Endothelial cell of hepatic sinusoid (primary cell): ENCODE measurements at regions not wholly inside any gene's neighbourhood (a gene's known extent, or its start where the extent isn't known, plus 50 kb on each side); places are given as distances from the start of the nearest gene placed in this dataset.

ENCODE experiments used
- in situ Hi-C: cut with HindIII; loops from 2 replicates; pipeline ENCODE4 v1.10.0; 2017; ENCODE audit warnings: low sequenced_read_pairs

DNA sequence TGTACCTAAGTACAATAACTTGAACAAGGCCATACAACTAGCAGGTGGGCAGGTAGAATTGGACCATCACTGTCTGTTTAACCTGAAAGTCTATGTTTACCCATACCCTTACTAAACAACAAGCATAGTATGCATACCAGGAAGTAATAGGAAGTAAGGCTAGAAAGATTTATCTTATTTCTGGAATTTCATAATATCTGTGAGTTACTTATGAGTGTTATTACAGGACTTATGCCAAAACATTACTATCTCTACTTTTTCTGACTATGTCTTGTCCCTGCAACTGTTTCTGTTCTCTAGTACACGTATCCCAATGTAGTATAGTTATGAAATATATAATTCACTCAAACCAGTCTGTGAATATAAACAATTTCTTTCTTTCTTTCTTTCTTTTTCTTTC is 1400.8 kb upstream of the TENM4 start:
- in situ Hi-C loops = no loop called here

DNA sequence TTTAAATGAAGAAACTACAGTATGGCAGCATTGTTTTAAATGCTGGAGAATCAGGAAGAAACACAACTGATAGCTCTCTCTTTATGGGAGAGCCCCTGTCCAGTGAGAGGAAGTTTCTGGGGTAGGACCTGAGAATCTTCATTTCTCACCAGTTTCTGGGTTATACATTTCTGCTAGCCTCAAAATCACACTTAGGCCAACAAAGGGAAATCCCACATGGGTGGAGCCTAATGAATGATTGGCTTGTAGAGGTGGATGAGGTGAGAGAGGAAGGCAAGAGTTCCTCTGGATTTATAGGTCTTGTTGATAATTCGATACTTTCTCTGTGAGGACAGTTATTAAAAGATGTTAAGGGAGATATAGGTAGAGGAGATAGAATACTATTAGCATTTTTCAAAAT is 1397.3 kb upstream of the TENM4 start:
- in situ Hi-C loops = no loop called here

DNA sequence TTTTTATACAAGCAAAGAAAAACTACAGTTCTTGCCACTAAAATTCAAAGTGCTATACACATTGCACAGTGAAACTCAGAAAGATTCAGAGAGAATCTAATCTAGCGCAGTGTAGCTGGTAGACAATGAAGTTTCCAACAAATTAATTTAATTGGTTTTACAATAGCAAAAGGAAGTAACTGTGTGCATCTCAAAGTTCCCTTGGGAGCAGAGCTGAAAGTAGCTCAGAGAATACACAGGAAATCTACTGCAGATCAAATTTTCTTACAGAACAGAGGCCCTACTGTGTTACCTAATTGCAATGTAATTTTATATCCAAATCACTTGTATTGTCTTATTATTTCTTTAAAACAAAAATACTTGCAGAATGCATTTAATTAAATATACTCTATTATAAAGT is 1396.2 kb upstream of the TENM4 start:
- in situ Hi-C loops = no loop called here

DNA sequence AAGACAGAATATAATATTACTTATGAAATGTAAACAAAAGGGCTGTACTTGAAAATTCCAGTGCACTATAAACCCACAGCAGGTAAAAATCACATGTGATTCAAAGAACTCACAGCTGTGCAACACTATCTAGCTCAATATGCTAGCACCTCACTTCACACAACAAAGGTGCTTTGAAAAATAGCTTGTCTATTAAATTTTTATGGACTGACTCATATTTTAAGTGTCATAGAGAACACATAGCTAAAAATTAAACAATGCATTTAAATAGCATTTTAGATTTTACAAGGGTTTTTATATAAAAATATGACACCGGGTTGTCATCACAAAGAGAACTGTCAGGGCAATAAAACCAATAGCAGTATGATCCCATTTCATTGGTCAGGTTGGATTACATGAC is 1390.5 kb upstream of the TENM4 start:
- in situ Hi-C loops = no loop called here

DNA sequence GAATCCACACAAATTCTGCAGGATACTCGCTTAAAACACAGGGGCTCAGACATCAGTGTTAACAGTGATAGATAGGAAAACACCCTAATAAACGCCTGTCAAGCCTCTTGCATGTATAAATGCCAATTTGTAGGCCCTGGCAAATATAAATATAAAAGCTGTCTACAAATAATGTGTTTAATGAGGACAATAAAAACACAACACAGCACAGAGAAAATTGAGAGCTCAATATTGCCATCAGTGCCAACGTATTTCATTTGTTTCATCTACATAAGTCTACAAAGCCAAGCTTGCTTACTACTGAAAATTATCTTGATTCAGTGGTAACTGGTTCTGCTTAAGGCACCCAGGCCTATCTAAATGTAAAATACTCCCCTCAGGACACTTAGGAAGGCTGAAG is 1387.0 kb upstream of the TENM4 start:
- in situ Hi-C loops = no loop called here

DNA sequence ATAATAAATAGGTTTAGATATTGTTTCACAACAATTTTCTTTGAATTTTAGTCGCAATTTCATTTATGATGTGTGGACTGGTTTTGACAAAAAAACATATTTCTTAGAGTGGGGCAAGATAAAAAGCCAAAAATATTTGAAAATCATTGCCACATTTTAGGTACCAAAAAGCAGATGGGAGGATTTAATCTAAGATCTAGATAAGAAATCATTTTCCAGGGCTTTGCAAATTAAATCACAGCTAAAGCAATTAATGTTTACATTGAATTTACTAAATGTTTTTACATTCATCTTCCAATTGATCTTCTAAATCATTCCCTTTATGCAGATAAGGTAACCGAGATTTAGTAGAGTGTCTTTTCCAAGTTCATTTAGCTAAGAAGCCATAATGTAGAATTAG is 1386.0 kb upstream of the TENM4 start:
- in situ Hi-C loops = no loop called here

DNA sequence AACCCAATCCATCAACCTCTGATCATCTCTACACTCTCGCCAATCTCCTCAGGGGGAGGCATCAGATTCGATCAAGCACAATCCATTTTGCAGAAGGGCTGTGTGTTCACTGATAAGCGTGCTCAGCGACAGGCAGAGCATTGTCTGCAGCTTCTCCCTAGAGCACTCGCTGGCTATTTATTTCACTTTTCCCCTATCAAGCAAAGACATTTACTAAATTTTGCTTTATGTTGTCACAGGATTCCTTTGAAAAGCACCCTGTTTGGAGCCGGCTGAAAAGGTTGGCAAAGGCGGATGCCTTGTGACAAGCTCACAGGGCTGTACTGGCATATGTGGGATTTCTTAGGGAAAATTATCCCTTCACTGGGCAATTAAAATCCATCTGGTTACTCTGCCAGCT is 1381.5 kb upstream of the TENM4 start:
- in situ Hi-C loops = no loop called here

DNA sequence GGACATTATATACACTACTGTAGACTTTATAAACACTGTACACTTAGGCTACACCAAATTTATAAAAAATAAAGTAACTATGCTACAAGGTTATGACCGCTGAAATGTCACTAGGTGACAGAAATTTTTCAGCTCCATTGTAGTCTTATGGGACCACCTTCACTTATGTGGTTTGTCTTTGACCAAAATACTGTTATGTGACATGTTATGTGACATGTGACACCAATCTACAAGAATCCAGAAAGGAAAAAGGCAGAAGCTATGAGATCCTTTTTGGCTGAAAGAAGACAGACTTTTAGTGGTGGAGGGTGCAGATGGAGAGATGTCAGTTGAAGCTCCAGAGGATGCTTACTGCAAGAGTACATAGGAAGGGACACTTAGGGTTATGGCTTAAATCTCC is 1378.4 kb upstream of the TENM4 start:
- in situ Hi-C loops = no loop called here

DNA sequence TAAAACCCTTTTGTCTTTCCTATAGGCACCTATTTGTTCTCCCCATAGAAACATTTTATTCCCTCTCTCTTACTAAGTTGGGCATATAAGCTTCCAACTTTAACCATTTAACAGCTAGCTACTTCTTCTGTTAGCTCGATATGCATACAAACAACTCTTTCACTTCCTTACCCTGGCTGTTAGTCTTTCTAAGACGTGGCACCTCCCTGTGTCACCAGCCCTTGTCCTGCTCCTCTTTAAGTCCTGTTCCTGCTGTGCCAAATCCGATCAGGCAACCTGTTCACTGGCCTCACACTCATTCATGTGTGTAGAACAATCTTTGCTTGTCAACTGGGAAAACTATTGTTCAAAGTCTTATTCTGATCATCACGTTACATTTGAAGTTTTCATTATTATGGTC is 1376.1 kb upstream of the TENM4 start:
- in situ Hi-C loops = no loop called here

DNA sequence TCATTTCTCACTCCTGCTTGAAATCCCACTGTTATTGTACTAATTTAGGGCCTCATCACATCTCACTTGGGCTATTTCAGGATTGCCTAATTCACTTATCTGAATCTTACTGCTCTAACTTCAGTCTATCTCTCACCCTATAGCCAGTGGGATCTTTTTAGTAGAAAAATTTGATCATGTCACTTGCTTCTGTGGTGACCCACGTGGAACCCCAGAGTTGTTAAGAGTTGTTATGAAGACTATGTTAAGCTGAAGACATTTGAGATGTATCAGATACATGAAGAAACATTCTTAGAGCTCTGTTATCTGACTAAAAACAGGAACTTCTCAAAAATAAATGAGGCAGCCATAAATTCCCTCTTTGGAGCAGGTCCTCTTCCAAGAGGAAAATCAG is 1375.6 kb upstream of the TENM4 start:
- in situ Hi-C loops = no loop called here

DNA sequence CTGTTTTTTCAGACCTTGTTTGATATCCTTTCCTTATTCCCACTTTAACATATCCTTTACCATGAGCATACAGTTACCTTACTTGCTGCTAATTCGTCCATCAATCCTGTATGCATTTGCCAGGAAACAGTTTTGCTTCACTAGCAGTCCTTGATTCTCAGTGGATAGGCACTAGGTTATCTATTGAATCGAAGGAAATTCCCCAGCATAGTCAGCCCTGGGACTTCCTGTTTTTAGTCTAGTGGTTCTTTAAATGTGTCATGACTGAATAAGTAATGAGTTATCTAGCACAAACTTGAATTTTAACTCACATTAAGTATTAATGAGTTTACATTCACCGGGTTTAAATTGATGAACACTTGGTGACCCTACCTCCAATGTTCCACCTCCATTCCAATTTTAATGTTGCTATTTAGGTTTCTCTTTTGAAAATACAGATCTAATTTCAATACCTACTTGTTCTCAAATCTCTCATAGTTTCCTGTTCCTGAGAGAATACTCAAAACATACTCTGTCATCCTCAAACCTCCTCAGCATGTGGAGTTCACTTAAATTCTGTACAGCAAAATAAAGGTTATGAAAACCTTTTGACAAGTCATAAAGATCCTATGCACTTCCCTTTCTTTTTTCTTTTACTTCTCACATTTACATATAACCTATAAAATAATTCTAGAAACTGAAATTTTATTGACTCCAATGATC is 1375.1 kb upstream of the TENM4 start:
- in situ Hi-C loops = no loop called here

DNA sequence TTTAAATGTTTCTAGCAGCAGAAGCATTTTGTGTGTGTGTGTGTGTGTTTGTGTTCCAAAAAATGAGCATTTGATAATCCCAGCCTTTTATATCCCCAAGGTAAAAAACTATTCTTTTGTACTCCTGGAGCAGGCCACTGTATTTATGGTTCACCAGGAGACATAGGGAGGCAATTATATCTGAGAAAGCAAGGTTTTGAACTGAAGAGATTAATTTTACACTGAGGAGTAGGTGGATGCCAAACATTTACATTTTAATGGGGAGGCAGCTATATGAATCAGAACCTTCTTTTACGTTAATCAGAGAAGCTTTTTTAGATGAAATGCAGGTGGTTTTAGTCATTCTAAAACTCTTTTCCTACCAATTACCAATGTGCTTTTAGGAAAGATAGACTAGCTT is 1374.0 kb upstream of the TENM4 start:
- in situ Hi-C loops = no loop called here

DNA sequence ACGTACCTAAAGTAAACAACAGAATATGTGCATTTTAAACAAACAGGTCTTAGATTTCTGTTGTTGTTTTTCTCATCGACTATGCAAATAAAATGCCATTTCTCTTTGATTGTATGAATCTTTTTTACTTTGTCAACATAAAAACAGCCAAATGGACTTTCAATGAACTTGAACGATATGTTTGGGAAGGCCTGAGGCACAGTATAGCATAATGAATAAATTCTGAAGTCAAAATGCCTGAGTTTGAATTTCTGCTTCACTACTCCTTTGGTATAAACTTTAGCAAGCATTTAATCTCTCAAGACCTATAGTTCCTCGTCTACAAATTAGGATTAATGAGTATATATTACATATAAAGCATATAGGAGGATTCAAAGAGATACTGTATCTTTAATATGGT is 1369.9 kb upstream of the TENM4 start:
- in situ Hi-C loops = no loop called here

DNA sequence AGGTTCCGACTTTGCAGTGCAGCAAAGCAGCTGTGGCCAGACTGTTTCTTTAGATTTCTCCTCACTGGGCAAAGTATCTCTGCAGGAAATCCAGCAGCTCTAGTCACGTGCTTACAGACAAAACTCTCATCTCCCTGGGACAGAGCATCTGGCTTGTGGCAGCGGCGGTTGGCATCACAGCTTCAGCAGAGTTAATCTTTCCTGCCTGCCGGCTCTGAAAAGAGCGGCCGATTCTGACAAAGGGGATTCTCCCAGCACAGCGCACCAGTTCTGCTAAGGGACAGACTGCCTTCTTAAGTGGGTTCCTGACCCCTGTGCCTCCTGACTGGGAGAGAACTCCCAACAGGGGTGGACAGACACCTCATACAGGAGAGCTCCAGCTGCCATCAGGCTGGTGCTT is 1357.3 kb upstream of the TENM4 start:
- in situ Hi-C loops = no loop called here

DNA sequence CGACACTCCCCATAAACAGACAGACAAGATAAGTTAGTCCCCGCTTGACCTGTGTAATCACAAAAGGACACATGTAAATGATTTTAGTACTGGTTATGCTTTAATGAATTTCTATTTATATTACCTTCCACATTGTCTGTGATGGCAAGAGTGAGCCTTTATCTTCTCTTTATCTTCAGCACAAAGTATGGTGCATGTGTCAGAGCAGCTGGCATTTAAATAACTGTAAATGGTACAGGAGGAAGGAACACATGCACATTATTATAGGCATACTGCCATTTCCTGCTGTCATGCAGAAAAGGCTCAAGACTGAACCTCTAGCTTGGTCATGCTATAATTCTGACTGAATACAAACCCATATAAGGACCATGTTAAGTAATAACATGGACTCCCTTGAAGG is 1342.7 kb upstream of the TENM4 start:
- in situ Hi-C loops = no loop called here

DNA sequence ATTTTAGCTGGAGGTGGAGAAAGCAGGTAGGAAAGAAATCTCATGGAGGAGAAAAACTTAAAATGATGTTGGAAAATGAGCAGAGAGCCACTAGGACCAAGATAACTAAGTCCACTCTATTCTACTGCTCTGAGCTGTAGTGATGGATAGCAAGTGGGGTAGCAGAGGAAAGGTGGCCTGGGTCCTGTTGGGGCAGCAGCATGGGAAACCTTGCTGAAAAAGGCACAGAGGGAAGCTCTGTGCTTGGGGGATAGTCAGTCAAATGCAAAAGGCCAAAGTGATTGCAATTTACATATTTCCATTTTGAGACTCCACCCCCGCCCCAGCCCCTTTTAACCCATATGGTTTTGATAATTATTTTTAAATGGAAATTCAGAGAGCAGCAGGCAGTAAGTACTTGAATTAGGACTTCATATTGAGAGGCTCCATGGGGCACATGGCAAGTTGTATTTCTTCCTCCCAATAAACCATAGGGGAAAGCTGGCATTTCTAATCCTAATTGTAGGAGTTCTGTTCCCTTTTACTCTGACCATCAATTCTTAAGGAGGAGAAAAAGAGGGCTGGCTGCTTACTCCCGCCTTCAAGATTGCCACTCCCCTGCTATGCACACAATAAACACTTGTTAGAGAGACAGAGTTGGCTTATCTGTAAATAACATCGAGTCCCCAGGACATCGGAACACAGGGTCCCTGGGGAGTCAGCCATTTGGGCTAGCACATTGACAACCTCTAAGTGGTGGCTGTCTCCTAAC is 1341.5 kb upstream of the TENM4 start:
- in situ Hi-C loops = no loop called here

DNA sequence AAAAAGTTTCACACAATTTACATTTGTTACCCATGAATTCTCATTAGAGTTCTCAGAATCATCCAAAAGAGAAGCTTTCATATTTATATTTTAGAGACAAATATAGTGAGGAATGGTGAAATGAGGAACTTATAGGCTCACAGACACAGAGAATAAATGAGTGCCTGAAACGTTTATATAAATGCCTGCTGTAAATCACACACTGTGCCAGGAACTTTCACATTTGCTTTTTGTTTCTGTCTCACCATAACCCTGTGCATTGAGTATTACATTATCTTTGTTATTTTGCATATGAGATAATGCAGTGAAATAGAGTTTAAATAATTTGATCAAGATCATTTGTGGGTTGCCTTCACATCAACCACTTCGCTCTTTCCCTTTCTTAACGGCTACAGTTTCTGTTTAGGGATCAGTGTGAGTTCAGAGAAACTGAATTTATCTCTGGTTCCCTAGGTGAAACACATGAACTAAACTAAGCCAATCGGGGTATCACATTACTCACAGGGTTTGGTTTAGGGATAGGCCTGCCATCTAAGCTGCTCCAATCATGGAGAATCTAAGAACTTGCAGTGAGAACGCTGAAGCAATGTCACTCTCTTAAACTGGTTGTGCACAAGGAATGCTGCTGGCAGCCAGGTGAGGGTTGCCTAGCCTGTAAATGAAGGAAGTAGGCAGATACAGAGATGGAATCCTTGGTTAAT is 1339.2 kb upstream of the TENM4 start:
- in situ Hi-C loops = no loop called here

DNA sequence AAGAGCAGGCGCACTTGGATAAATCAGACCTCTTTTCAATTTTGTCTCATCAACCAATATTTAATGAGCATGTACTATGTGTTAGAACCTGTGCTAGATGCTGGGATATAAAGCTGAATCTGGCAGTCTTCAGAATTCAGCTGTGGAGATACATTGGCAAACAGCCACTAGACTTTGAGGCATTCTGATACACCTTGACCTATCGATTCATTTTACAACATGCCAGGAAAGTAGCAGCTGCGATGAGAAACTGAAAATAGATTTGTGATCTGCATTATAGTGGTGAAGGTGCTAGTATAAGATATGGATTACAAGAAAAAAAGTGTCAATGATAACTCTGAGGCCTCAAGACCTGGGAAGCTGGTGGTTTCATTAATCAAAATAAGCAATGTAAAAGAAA is 1338.1 kb upstream of the TENM4 start:
- in situ Hi-C loops = no loop called here

DNA sequence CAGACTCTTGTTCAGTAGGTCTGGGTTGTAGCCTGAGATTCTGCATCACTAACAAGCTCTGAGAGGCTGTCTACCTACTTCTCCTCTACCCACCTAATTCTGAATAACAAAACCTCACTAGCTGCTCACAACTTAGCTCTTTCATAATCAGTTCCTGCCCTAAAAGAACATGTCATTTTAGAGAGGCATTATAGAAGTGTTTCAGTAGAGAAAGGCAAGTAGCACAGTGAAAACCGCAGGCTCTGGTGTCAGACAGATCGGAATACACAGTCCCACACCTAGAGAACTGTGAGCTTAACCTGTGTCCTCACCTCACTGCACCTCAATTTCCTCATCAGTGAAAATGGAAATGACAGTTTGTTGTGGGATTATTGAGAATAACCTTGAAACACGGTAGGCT is 1337.6 kb upstream of the TENM4 start:
- in situ Hi-C loops = no loop called here

DNA sequence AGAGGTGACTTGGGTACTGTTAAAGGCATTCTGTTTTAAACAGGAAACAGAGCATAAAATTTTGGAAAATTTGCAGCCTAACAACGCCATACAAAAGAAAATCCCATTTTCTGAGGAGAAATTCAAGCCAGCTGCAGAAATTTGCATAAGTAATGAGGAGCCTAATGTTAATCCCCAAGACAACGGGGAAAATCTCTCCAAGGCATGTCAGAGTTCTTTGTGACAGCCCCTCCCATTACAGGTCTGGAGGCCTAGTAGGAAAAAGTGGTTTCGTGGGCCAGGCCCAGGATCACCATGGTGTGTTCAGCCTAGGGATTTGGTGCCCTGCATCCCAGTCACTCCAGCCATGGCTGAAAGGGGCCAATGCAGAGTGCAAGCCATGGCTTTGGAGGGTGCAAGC is 1333.1 kb upstream of the TENM4 start:
- in situ Hi-C loops = no loop called here

DNA sequence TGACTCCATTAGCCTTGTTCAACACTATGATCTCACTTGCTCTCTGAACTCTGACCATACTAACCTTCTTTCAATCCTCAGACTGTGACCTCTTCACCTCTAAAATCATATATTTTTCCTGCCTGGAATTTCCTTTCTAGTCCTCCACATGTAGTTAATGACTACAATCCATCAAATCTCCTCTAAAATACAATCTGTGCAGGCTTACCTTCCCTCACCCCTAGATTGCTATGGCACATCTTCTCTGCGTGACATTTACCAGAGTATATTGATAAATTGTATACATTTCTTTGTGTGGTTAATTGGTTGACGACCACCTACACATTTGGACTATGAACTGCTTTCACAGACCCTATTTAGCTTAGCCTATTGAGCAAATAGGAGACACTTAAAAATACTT is 1330.2 kb upstream of the TENM4 start:
- in situ Hi-C loops = no loop called here

DNA sequence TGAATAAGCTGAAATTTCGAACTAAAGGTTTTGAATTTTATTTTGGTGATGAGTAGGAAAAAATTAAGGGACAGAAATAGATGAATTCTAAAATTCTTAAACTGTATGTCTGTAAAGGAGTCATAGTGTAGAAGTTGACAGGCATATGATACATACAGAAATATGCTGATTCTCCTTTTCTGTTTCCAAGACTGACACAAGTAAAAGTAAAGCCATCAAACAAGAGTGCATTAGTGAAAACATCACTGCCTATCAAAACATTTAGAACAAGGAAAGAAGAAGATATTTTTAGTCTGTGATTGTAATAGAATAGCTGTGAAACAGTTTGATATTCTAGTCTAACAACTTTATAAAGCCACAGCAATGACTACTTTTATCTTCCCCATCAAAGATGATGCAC is 1318.0 kb upstream of the TENM4 start:
- in situ Hi-C loops = no loop called here
